ENCODE measurements at regions not wholly inside any gene's neighbourhood (a gene's known extent, or its start where the extent isn't known, plus 50 kb on each side); places are given as distances from the start of the nearest gene placed in this dataset.

DNA sequence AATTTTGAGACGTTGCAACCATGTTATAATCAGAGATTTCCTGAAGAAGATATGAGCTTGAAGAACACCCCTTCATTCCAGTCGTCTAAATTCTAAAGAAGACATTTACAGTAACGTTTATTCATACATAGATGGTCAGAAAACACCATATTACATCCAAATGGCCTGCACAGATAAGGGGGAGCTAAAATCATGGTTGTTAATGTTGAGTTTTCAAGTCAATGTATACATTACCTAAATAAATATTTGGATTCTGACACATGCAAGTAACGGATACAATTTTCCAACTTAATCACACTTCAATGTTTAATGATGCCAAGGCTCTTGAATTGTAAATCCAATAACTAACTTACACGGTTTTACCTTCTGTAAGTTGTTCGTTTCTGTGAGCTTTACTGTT, 318.4 kb downstream of the SLC6A15 start:
- DNase-seq (ENCODE audit: insufficient read length) (no peak), FAIRE-seq (no peak)
- TF ChIP-seq POLR2A (IDR thresholded peaks at IDR 0.05; ENCODE audit: low read depth, low read length) (no peak), POLR2AphosphoS5 (IDR thresholded peaks at IDR 0.05; ENCODE audit: low read depth, low read length) (no peak), TAF1 (IDR thresholded peaks at IDR 0.05; ENCODE audit: borderline replicate concordance, low read depth, low read length) (no peak)

GRCh38 chr12:84585776-84586395, 326.7 kb downstream of the SLC6A15 start:
- TF ChIP-seq POLR2A (IDR thresholded peaks at IDR 0.05; ENCODE audit: low read depth, low read length) = no peak
- no peak for TF ChIP-seq POLR2AphosphoS5 (IDR thresholded peaks at IDR 0.05; ENCODE audit: low read depth, low read length)
- TF ChIP-seq TAF1 (IDR thresholded peaks at IDR 0.05; ENCODE audit: borderline replicate concordance, low read depth, low read length) = no peak
- DNase-seq (ENCODE audit: insufficient read length) (no peak), FAIRE-seq (no peak)

GRCh38 chr12:84572196-84572595, 340.4 kb downstream of the SLC6A15 start:
- DNase-seq (ENCODE audit: insufficient read length) (no peak), FAIRE-seq (no peak)
- TF ChIP-seq TAF1 (IDR thresholded peaks at IDR 0.05; ENCODE audit: borderline replicate concordance, low read depth, low read length) = no peak
- no peak for TF ChIP-seq POLR2AphosphoS5 (IDR thresholded peaks at IDR 0.05; ENCODE audit: low read depth, low read length)
- TF ChIP-seq POLR2A (IDR thresholded peaks at IDR 0.05; ENCODE audit: low read depth, low read length) = no peak

DNA sequence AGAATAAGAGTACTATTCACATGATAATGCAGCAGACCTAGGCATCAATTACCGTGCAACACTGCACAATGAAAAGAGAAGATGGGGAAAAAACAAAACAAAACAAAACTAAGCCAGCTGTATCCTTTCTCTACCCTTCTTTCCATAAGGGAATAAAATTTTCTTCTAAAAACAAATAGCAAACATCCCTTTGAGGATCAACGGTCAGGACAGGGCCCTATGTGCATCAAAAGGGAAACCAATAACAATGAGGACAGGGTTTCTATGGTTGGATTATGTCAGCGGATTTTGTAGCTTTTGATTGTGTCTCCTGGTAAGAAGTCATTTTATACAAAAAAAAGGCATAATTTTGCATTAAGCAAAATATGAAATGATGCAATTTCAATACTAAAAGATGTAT, 350.3 kb downstream of the SLC6A15 start:
- DNase-seq (ENCODE audit: insufficient read length) (no peak), FAIRE-seq (no peak)
- no peak for TF ChIP-seq POLR2A (IDR thresholded peaks at IDR 0.05; ENCODE audit: low read depth, low read length)
- TF ChIP-seq TAF1 (IDR thresholded peaks at IDR 0.05; ENCODE audit: borderline replicate concordance, low read depth, low read length) = no peak
- no peak for TF ChIP-seq POLR2AphosphoS5 (IDR thresholded peaks at IDR 0.05; ENCODE audit: low read depth, low read length)

DNA sequence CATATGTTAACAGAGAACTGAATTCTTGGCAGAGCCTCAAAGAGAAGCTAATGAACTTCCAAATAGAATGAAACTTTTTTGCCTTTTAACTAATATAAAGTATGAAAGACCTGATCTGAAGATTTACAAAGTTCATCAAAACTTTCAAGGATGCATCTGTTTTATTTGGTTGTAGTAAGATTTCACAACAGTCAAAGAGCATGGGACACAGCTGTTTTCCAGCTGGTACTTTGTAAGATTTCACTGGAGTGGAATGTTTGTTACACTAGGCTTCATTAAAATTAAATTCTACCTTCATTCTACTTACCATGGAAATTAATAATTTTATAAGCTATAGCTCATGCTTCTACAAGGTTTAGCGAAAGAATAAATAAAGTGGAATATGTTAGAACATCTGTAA, 351.2 kb downstream of the SLC6A15 start:
- DNase-seq (ENCODE audit: insufficient read length) (no peak), FAIRE-seq (no peak)

DNA sequence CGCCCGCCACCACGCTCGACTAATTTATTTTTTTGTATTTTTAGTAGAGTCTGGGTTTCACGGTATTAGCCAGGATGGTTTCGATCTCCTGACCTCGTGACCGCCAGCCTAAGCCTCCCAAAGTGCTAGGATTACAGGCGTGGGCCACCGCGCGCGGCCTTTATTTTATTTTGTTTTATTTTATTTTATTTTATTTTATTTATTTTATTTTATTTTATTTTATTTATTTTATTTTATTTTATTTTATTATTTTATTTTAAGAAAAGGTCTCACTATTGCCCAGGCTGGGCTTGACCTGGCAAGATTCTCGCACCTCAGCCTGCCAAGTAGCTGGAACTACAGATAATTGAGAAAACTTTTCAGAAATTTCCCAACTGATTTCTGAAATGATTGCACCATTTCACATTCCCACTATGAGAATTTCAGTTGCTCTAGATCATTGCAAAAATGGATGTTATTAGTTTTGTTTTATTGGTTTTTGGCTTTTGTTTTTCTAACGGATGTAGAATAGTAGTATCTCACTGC, 358.3 kb downstream of the SLC6A15 start:
- DNase-seq (ENCODE audit: insufficient read length) (no peak), FAIRE-seq (no peak)
- TF ChIP-seq TAF1 (IDR thresholded peaks at IDR 0.05; ENCODE audit: borderline replicate concordance, low read depth, low read length) (no peak), POLR2AphosphoS5 (IDR thresholded peaks at IDR 0.05; ENCODE audit: low read depth, low read length) (no peak), POLR2A (IDR thresholded peaks at IDR 0.05; ENCODE audit: low read depth, low read length) (no peak)

More for the DNA sequence above, 351.2 kb downstream of the SLC6A15 start:
- no peak for TF ChIP-seq POLR2A (IDR thresholded peaks at IDR 0.05; ENCODE audit: low read depth, low read length)
- no peak for TF ChIP-seq TAF1 (IDR thresholded peaks at IDR 0.05; ENCODE audit: borderline replicate concordance, low read depth, low read length)
- no peak for TF ChIP-seq POLR2AphosphoS5 (IDR thresholded peaks at IDR 0.05; ENCODE audit: low read depth, low read length)

DNA sequence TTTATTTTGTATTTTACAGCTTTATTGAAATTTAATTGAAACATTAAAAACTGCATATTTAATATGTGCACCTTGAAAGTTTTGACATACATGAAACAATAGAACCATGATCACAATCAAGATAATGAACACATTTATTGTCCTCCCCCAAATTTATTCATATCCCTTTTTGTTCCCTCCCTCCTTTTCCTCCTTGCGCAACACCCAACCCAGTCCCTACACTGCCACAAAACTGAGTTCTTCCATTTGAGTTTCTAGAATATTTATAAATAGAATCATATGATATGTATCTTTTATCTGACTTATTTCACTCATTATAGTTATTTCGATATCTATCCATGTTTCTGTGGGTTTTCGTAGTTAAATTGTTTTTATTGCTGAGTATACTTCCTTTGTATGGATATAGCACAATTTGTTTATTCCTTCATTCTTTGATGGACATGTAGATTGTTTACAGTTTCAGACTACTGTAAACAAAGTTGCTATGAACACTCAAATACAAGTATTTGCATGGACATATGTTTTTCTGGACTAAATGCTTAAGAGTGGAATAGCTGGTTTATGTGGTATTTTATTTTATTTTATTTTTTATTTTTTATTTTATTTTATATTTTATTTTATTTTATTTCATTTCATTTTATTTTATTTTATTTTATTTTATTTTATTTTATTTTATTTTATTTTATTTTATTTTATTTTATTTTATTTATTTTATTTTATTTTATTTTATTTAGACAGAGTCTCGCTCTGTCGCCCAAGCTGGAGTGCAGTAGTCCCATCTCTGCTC, 359.1 kb downstream of the SLC6A15 start:
- no peak for TF ChIP-seq POLR2AphosphoS5 (IDR thresholded peaks at IDR 0.05; ENCODE audit: low read depth, low read length)
- no peak for TF ChIP-seq POLR2A (IDR thresholded peaks at IDR 0.05; ENCODE audit: low read depth, low read length)
- no peak for TF ChIP-seq TAF1 (IDR thresholded peaks at IDR 0.05; ENCODE audit: borderline replicate concordance, low read depth, low read length)
- DNase-seq (ENCODE audit: insufficient read length) (no peak), FAIRE-seq (no peak)

- TF ChIP-seq POLR2AphosphoS5 (IDR thresholded peaks at IDR 0.05; ENCODE audit: low read depth, low read length) = no peak
- no peak for TF ChIP-seq POLR2A (IDR thresholded peaks at IDR 0.05; ENCODE audit: low read depth, low read length)
- no peak for TF ChIP-seq TAF1 (IDR thresholded peaks at IDR 0.05; ENCODE audit: borderline replicate concordance, low read depth, low read length)
- no peak for FAIRE-seq
- DNase-seq (ENCODE audit: insufficient read length) = no peak
Measured at GRCh38 chr12:84551373-84551772, 361.2 kb downstream of the SLC6A15 start.

DNA sequence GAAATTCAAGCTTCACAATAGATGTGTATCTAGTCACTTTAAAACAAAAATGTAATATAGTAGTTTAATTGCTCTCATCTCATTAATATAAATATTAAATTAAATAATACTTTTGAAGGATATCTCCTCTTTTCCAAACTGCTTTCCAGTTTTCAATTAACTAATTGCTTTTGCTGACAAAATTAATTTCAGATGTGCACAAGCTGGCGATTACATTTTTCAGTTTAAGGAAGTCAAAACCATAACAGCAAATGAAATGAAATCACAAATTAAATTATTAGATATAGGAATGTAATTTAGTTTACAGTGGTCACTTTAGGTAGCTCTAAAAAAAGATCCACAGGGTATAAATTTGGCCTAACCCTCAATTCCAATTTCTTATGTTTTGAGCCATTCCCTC, 362.1 kb downstream of the SLC6A15 start:
- FAIRE-seq (no peak), DNase-seq (ENCODE audit: insufficient read length) (no peak)
- TF ChIP-seq TAF1 (IDR thresholded peaks at IDR 0.05; ENCODE audit: borderline replicate concordance, low read depth, low read length) (no peak), POLR2AphosphoS5 (IDR thresholded peaks at IDR 0.05; ENCODE audit: low read depth, low read length) (no peak), POLR2A (IDR thresholded peaks at IDR 0.05; ENCODE audit: low read depth, low read length) (no peak)

DNA sequence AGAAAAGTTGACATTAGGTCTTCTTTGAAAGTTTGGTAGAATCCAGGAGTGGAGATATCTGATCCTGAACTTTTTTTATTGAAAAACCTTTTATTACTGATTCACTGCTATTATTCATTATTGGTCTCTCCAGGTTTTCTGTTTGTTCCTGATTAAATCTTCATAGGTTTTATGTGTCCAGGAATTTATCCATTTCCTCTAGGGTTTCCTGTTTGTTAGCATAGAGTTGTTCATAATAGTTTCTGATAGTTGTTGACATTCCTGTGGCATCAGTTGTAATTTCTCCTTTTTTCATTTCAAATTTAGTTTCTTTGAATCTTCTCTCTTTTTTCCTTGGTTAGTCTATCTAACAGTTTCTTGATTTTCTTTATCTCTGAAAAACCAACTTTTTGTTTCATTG, 370.3 kb downstream of the SLC6A15 start:
- TF ChIP-seq POLR2AphosphoS5 (IDR thresholded peaks at IDR 0.05; ENCODE audit: low read depth, low read length) (no peak), POLR2A (IDR thresholded peaks at IDR 0.05; ENCODE audit: low read depth, low read length) (no peak), TAF1 (IDR thresholded peaks at IDR 0.05; ENCODE audit: borderline replicate concordance, low read depth, low read length) (no peak)
- no peak for DNase-seq (ENCODE audit: insufficient read length)
- no peak for FAIRE-seq

DNA sequence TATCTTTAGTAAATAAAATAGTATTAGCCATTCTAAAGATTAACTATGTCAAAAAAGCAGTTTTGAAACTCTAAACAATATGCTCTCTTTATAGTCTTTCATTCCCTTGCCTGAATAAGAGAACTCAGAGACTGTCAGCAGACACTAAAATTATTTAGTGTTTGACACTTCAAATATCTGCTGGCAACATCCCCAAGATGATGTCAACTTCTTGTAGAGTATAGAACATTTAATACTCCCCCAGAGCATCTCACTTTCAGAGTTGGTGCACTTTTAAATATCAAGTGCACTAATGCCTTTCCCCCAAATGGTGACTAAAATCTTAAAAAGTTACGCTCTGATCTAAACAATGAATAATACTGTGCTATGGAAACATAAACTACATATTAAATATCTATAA, 374.9 kb downstream of the SLC6A15 start:
- DNase-seq (ENCODE audit: insufficient read length) (no peak), FAIRE-seq (no peak)
- TF ChIP-seq POLR2AphosphoS5 (IDR thresholded peaks at IDR 0.05; ENCODE audit: low read depth, low read length) = no peak
- TF ChIP-seq TAF1 (IDR thresholded peaks at IDR 0.05; ENCODE audit: borderline replicate concordance, low read depth, low read length) = no peak
- TF ChIP-seq POLR2A (IDR thresholded peaks at IDR 0.05; ENCODE audit: low read depth, low read length) = no peak

- FAIRE-seq = no peak
- no peak for TF ChIP-seq TAF1 (IDR thresholded peaks at IDR 0.05; ENCODE audit: borderline replicate concordance, low read depth, low read length)
- TF ChIP-seq POLR2AphosphoS5 (IDR thresholded peaks at IDR 0.05; ENCODE audit: low read depth, low read length) = no peak
- TF ChIP-seq POLR2A (IDR thresholded peaks at IDR 0.05; ENCODE audit: low read depth, low read length) = no peak
- DNase-seq (ENCODE audit: insufficient read length) = no peak
Measured at GRCh38 chr12:84512751-84513150, 399.8 kb downstream of the SLC6A15 start.
